Endothelial cell of umbilical vein (primary cell): ENCODE measurements at regions not wholly inside any gene's neighbourhood (a gene's known extent, or its start where the extent isn't known, plus 50 kb on each side); places are given as distances from the start of the nearest gene placed in this dataset.

Experiments used
- CTCF ChIP-seq, 2 donors: IDR thresholded peaks; 1 replicate in 1 of 2; 2 replicates in 1 of 2; pipeline ENCODE4 v1.5.1; 2011; ENCODE audit warnings: low read length in 2 of 2, mild to moderate bottlenecking in 2 of 2, moderate library complexity in 2 of 2, control low read depth in 1 of 2, inconsistent platforms in 1 of 2, low read depth in 1 of 2; ENCODE audit not compliant: insufficient read depth in 1 of 2; ENCODE audit errors: extremely low read depth in 1 of 2
- EZH2 ChIP-seq: IDR thresholded peaks from 2 replicates; pipeline ENCODE4 v1.6.1; 2012; ENCODE audit warnings: borderline replicate concordance, low read depth, mild to moderate bottlenecking, moderate library complexity, low read length, inconsistent platforms; ENCODE audit not compliant: severe bottlenecking

- no peak for TF ChIP-seq EZH2
- TF ChIP-seq CTCF (IDR thresholded peaks at IDR 0.05; ENCODE audit: extremely low read depth in 1 of 2, insufficient read depth in 1 of 2, low read depth in 1 of 2, low read length in 2 of 2) = no peak
Measured at GRCh38 chr6:84897011-84897410, 132.6 kb upstream of the TBX18 start.
